ENCODE measurements at regions not wholly inside any gene's neighbourhood (a gene's known extent, or its start where the extent isn't known, plus 50 kb on each side); places are given as distances from the start of the nearest gene placed in this dataset.

DNA sequence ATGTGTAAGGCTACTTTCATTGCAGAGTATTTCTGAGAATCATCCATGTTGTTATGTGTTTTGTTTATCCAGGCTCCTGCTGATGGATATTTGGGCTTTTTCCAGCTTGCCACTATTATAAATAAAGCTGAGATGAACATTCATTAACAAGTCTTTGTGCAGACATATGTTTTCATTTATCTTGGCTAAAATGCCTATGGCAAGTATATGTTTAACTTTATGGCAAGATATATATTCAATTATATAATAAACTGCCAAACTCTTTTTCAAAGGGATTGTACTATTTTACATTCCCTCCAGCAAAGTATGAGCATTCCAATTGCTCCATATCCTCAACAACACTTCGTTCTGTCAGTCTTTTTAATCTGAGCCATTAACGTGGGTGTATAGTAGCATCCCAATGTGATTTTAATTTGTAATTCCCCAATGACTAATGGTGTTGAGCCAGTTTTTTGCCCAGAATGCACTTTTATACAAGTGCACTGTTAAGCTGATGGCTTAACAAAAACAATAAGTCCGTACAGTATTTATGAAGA lies 452.4 kb downstream of the SHQ1 start:
- no peaks in the 10 kb centered on the region for H3K27me3 Mint-ChIP-seq (ENCODE audit: insufficient read depth, low read depth)
- TF ChIP-seq CTCF (IDR thresholded peaks at IDR 0.05) (no peak), EZH2phosphoT487 (IDR thresholded peaks at IDR 0.05) (no peak), EZH2 (IDR thresholded peaks at IDR 0.05) (no peak)
- peaks cover 3% of the 10 kb centered on the region for H3K4me1 Mint-ChIP-seq
- H3K9me3 Mint-ChIP-seq, result peaks cover 42% of the 10 kb centered on the region
- Histone ChIP-seq H3K4me3 (no peak overlapping the region), H3K27me3 (no peaks in the 10 kb centered on the region), H3K4me2 (no peak overlapping the region), H3K9me3 (ENCODE audit: low read depth) (no peaks in the 10 kb centered on the region), H3K79me2 (ENCODE audit: low read depth) (peaks cover 100% of the 10 kb centered on the region), H3F3A (ENCODE audit: low read depth) (no peaks in the 10 kb centered on the region), H3K36me3 (no peaks in the 10 kb centered on the region), H3K27ac (no peak overlapping the region), H2AFZ (replicated peaks) (no peak overlapping the region), H4K20me1 (ENCODE audit: low read depth) (peaks cover 99% of the 10 kb centered on the region), H3K9ac (no peak overlapping the region), H3K4me1 (peaks cover 12% of the 10 kb centered on the region)
- H3K36me3 Mint-ChIP-seq, result peaks cover 20% of the 10 kb centered on the region
- no peak for DNase-seq (ENCODE audit: low spot score)
- no peak overlapping the region for H3K4me3 Mint-ChIP-seq
- no peak overlapping the region for H3K27ac Mint-ChIP-seq

- Mint-ChIP-seq H3K9me3 (peaks cover 31% of the 10 kb centered on the region), H3K27ac (no peak overlapping the region)
- peaks cover 100% of the 10 kb centered on the region for H3K79me2 ChIP-seq (ENCODE audit: low read depth)
These were observed 454.8 kb downstream of the SHQ1 start for GRCh38 chr3:72393455-72393854.

DNA sequence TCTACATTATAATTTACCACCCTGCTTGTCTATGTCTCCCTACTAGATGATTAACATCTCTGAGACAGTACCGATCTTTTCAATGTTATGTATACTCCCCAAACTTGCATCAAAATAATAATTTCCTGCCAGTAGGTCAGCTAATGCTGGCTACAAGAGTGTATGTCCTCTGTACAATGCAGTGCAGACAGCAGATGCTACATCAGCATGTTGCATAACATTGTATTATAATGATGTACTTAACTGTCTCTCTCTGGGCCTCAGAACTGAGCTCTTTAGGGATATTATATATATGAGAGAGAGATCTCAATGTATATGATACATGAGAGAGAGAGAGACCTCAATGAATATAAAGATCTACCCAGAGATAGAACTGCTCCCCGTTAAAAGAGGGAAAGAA lies 456.6 kb downstream of the SHQ1 start:
- Histone ChIP-seq H3F3A (ENCODE audit: low read depth) (no peaks in the 10 kb centered on the region), H3K9me3 (ENCODE audit: low read depth) (no peaks in the 10 kb centered on the region), H3K4me3 (no peak overlapping the region), H2AFZ (replicated peaks) (no peak overlapping the region), H3K27me3 (no peaks in the 10 kb centered on the region), H4K20me1 (ENCODE audit: low read depth) (peaks cover 99% of the 10 kb centered on the region), H3K79me2 (ENCODE audit: low read depth) (peaks cover 100% of the 10 kb centered on the region), H3K4me2 (no peak overlapping the region), H3K9ac (no peak overlapping the region), H3K4me1 (peaks cover 15% of the 10 kb centered on the region), H3K36me3 (no peaks in the 10 kb centered on the region), H3K27ac (no peak overlapping the region)
- H3K27ac Mint-ChIP-seq, result no peak overlapping the region
- peaks cover 14% of the 10 kb centered on the region for H3K36me3 Mint-ChIP-seq
- H3K9me3 Mint-ChIP-seq, result peaks cover 22% of the 10 kb centered on the region
- no peak for TF ChIP-seq EZH2 (IDR thresholded peaks at IDR 0.05)
- TF ChIP-seq EZH2phosphoT487 (IDR thresholded peaks at IDR 0.05), result no peak
- no peak for TF ChIP-seq CTCF (IDR thresholded peaks at IDR 0.05)
- no peak for DNase-seq (ENCODE audit: low spot score)
- no peaks in the 10 kb centered on the region for H3K27me3 Mint-ChIP-seq (ENCODE audit: insufficient read depth, low read depth)
- H3K4me3 Mint-ChIP-seq, result no peak overlapping the region
- H3K4me1 Mint-ChIP-seq, result no peaks in the 10 kb centered on the region

More at GRCh38 chr3:72393455-72393854, 454.8 kb downstream of the SHQ1 start:
- H3K4me3 Mint-ChIP-seq, result no peak overlapping the region
- no peak for DNase-seq (ENCODE audit: low spot score)
- TF ChIP-seq EZH2 (IDR thresholded peaks at IDR 0.05) (no peak), CTCF (IDR thresholded peaks at IDR 0.05) (no peak), EZH2phosphoT487 (IDR thresholded peaks at IDR 0.05) (no peak)
- Histone ChIP-seq H4K20me1 (ENCODE audit: low read depth) (peaks cover 99% of the 10 kb centered on the region), H3K4me1 (peaks cover 15% of the 10 kb centered on the region), H3K4me2 (no peak overlapping the region), H3K4me3 (no peak overlapping the region), H3K9me3 (ENCODE audit: low read depth) (no peaks in the 10 kb centered on the region), H3K27me3 (no peaks in the 10 kb centered on the region), H2AFZ (replicated peaks) (no peak overlapping the region), H3K9ac (no peak overlapping the region), H3F3A (ENCODE audit: low read depth) (no peaks in the 10 kb centered on the region), H3K36me3 (no peaks in the 10 kb centered on the region), H3K27ac (no peak overlapping the region)
- H3K4me1 Mint-ChIP-seq, result peaks cover 3% of the 10 kb centered on the region
- H3K27me3 Mint-ChIP-seq (ENCODE audit: insufficient read depth, low read depth), result no peaks in the 10 kb centered on the region
- peaks cover 19% of the 10 kb centered on the region for H3K36me3 Mint-ChIP-seq
